GM18519 (cell line): ENCODE measurements at regions not wholly inside any gene's neighbourhood (a gene's known extent, or its start where the extent isn't known, plus 50 kb on each side); places are given as distances from the start of the nearest gene placed in this dataset.
"Not testable (repeated sequence)": the region's sequence is repeated elsewhere in the genome, so short reads cannot be mapped to it uniquely, and the experiment has no call there.

Experiments used
- ATAC-seq: cut with Tn5 transposase; IDR thresholded peaks from one replicate; pipeline ENCODE4 v1.9.1; 2021; ENCODE audit warnings: mild to moderate bottlenecking, moderate library complexity; ENCODE audit not compliant: unreplicated experiment, low FRiP score

- no peak for ATAC-seq
Observed at GRCh38 chr6:17013701-17014100, 88.1 kb upstream of the STMND1 start.

GRCh38 chr6:17012421-17013225 lies 89.2 kb upstream of the STMND1 start:
- no peak for ATAC-seq

- ATAC-seq = no peak
Observed at GRCh38 chr6:17011985-17012384, 89.9 kb upstream of the STMND1 start.

GRCh38 chr6:17007749-17008148 lies 94.1 kb upstream of the STMND1 start:
- no peak for ATAC-seq

GRCh38 chr6:17006543-17006942 lies 95.3 kb upstream of the STMND1 start:
- ATAC-seq = no peak

GRCh38 chr6:17004269-17004668 lies 97.6 kb upstream of the STMND1 start:
- no peak for ATAC-seq

GRCh38 chr6:17002123-17002522 lies 99.7 kb upstream of the STMND1 start:
- ATAC-seq = no peak

GRCh38 chr6:17001188-17001587 lies 100.7 kb upstream of the STMND1 start:
- no peak for ATAC-seq

- ATAC-seq = no peak
Observed at GRCh38 chr6:16999491-17000436, 102.1 kb upstream of the STMND1 start.

- ATAC-seq = no peak
Observed at GRCh38 chr6:16998461-16998860, 103.4 kb upstream of the STMND1 start.

- no peak for ATAC-seq
Observed at GRCh38 chr6:16995511-16996250, 106.2 kb upstream of the STMND1 start.

GRCh38 chr6:16993396-16993795 lies 108.5 kb upstream of the STMND1 start:
- no peak for ATAC-seq

GRCh38 chr6:16991981-16992629 lies 109.7 kb upstream of the STMND1 start:
- ATAC-seq = no peak

GRCh38 chr6:16989976-16990375 lies 111.9 kb upstream of the STMND1 start:
- not testable (repeated sequence) for ATAC-seq

- no peak for ATAC-seq
Observed at GRCh38 chr6:16989382-16989781, 112.5 kb upstream of the STMND1 start.

- no peak for ATAC-seq
Observed at GRCh38 chr6:16987996-16988395, 113.9 kb upstream of the STMND1 start.

- no peak for ATAC-seq
Observed at GRCh38 chr6:16985513-16986284, 116.2 kb upstream of the STMND1 start.

GRCh38 chr6:16982807-16983206 lies 119.0 kb upstream of the STMND1 start:
- peak; percentile 80 for ATAC-seq

- ATAC-seq = no peak
Observed at GRCh38 chr6:16979677-16980370, 122.0 kb upstream of the STMND1 start.
